Right lobe of liver (tissue), 6 donors: ENCODE measurements at regions not wholly inside any gene's neighbourhood (a gene's known extent, or its start where the extent isn't known, plus 50 kb on each side); places are given as distances from the start of the nearest gene placed in this dataset.
A peak's percentile ranks its signal among the peaks of the same experiment; 100 is the strongest.

Experiments used
- ATAC-seq, 4 donors: fragments of 200-7000 bp; cut with Tn5 transposase; one replicate each; pipeline ENCODE4 v1.9.1; 2020; ENCODE audit warnings: mild to moderate bottlenecking in 4 of 4, moderate library complexity in 4 of 4
- DNase-seq, 3 donors: peaks; one replicate each; pipeline ENCODE4 v3.0.0-alpha.2; 2020
- H3K27ac ChIP-seq, 3 donors: fragments of 200-600 bp; one replicate each; pipeline ENCODE4 v1.8.0; 2022
- H3K27me3 ChIP-seq, 2 donors: fragments of 200-600 bp; one replicate each; pipeline ENCODE4 v1.8.0; 2022
- H3K36me3 ChIP-seq, 4 donors: fragments of 200-600 bp; sonication (generic) in 1 of 4; one replicate each; pipeline versions ENCODE4 v1.5.1 to v1.8.0; 2017 to 2022; ENCODE audit warnings: control low read depth in 1 of 4
- H3K4me1 ChIP-seq, 4 donors: fragments of 200-600 bp; sonication (generic) in 1 of 4; one replicate each; pipeline versions ENCODE4 v1.5.1 to v1.8.0; 2017 to 2022; ENCODE audit warnings: control low read depth in 1 of 4
- H3K4me3 ChIP-seq, 3 donors: fragments of 200-600 bp; one replicate each; pipeline ENCODE4 v1.8.0; 2022
- H3K9me3 ChIP-seq, 4 donors: fragments of 200-600 bp; sonication (generic) in 1 of 4; one replicate each; pipeline versions ENCODE4 v1.5.1 to v1.8.0; 2017 to 2022; ENCODE audit warnings: control low read depth in 1 of 4
- CTCF ChIP-seq, 4 donors: fragments of 200-600 bp in 3 of 4; fragments of 450-650 bp in 1 of 4; IDR thresholded peaks; one replicate each; pipeline versions ENCODE4 v1.5.1 to v1.8.0; 2016 to 2022; ENCODE audit warnings: antibody characterized with exemption in 4 of 4, mild to moderate bottlenecking in 2 of 4
- POLR2A ChIP-seq: fragments of 450-650 bp; IDR thresholded peaks from one replicate; pipeline ENCODE4 v1.6.1; 2017; ENCODE audit warnings: antibody characterized with exemption, mild to moderate bottlenecking
- WGBS: methylation state at CpG from one replicate; pipeline ENCODE4 v1.1.6; 2018; ENCODE audit warnings: low coverage, low lambda C conversion rate; ENCODE audit not compliant: insufficient coverage; ENCODE audit errors: missing lambda C conversion rate; 5-methylcytosine and 5-hydroxymethylcytosine counted together
- intact Hi-C, 2 donors: fragments of 100-400 bp; cut with DNase I; formaldehyde crosslinking; loops; one replicate each; pipeline versions ENCODE4 v1.11.2 to v1.14.1; 2022
- donor health status: DM: no; HTN: yes; CAD: no.
- donor health status: DM: no; HTN: no; CAD: no.
- donor health status: DM: no; HTN: no; CAD: no.
- donor health status: DM: no; HTN: yes; CAD: no.
- donor health status: DM: no; HTN: yes; CAD: no.

- no peak for ATAC-seq
- DNase-seq = no peak
- TF ChIP-seq CTCF (IDR thresholded peaks at IDR 0.05) (no peak), POLR2A (no peak)
- 88% methylated on average over 6 of the region's 7 CpGs for WGBS
- H3K9me3 ChIP-seq = no peaks in the 10 kb centered on the region
- intact Hi-C loops = no loop called here
- no peak overlapping the region for H3K4me3 ChIP-seq
- H3K27me3 ChIP-seq = no peaks in the 10 kb centered on the region
- no peak overlapping the region for H3K27ac ChIP-seq
- peaks cover 0 to 49% (median 12%) of the 10 kb centered on the region in 4 donors for H3K4me1 ChIP-seq
- H3K36me3 ChIP-seq = no peaks in the 10 kb centered on the region
Observed at GRCh38 chr18:50451100-50451842, 76.4 kb downstream of the SKA1 start.

GRCh38 chr18:50453014-50453680, 78.3 kb downstream of the SKA1 start:
- Histone ChIP-seq H3K4me1 (peaks cover 0 to 35% (median 5%) of the 10 kb centered on the region in 4 donors), H3K27ac (peak overlapping the region in 2 of 3 donors; percentile 50 to 74), H3K36me3 (no peaks in the 10 kb centered on the region), H3K27me3 (no peaks in the 10 kb centered on the region), H3K4me3 (peak overlapping the region in 1 of 3 donors; percentile 24), H3K9me3 (no peaks in the 10 kb centered on the region)
- no peak for TF ChIP-seq CTCF (IDR thresholded peaks at IDR 0.05)
- TF ChIP-seq POLR2A = no peak
- WGBS = 30% methylated on average over 1 of the region's 1 CpG
- no peak for DNase-seq
- ATAC-seq = peak; percentile 69 to 88 (median 84)
- intact Hi-C loops = no loop called here

GRCh38 chr18:50453732-50454131, 78.9 kb downstream of the SKA1 start:
- WGBS = 53% methylated on average over 4 of the region's 4 CpGs
- intact Hi-C loops = no loop called here
- Histone ChIP-seq H3K9me3 (no peaks in the 10 kb centered on the region), H3K27me3 (no peaks in the 10 kb centered on the region), H3K4me3 (peak overlapping the region in 1 of 3 donors; percentile 24), H3K4me1 (peaks cover 0 to 35% (median 2%) of the 10 kb centered on the region in 4 donors), H3K36me3 (no peaks in the 10 kb centered on the region), H3K27ac (peak overlapping the region in 2 of 3 donors; percentile 50 to 74)
- DNase-seq (no peak), ATAC-seq (peak; percentile 10 to 69 (median 50))
- TF ChIP-seq POLR2A (no peak), CTCF (IDR thresholded peaks at IDR 0.05) (no peak)

- no peaks in the 10 kb centered on the region for H3K36me3 ChIP-seq
- DNase-seq (no peak), ATAC-seq (peak; percentile 43 to 76 (median 57))
- intact Hi-C loops = no loop called here
- H3K4me3 ChIP-seq = peak overlapping the region in 1 of 3 donors; percentile 24
- H3K9me3 ChIP-seq = no peaks in the 10 kb centered on the region
- 25% methylated on average over 7 of the region's 10 CpGs for WGBS
- peak overlapping the region in 2 of 3 donors; percentile 50 to 74 for H3K27ac ChIP-seq
- no peaks in the 10 kb centered on the region for H3K27me3 ChIP-seq
- TF ChIP-seq POLR2A (no peak), CTCF (IDR thresholded peaks at IDR 0.05) (no peak)
- peaks cover 0 to 41% (median 6%) of the 10 kb centered on the region in 4 donors for H3K4me1 ChIP-seq
Observed at GRCh38 chr18:50454387-50454988, 79.6 kb downstream of the SKA1 start.
